HEK293T (cell line): ENCODE measurements at regions not wholly inside any gene's neighbourhood (a gene's known extent, or its start where the extent isn't known, plus 50 kb on each side); places are given as distances from the start of the nearest gene placed in this dataset.

Experiments used
- ARNT ChIP-seq: fragments of 450-650 bp; IDR thresholded peaks from 2 replicates; pipeline ENCODE4 v1.6.1; 2017; ENCODE audit warnings: mild to moderate bottlenecking
- BHLHE40 ChIP-seq: fragments of 450-650 bp; IDR thresholded peaks from 2 replicates; pipeline ENCODE4 v1.6.1; 2016; ENCODE audit warnings: mild to moderate bottlenecking, moderate library complexity, borderline replicate concordance
- ELF4 ChIP-seq: fragments of 450-650 bp; IDR thresholded peaks from 2 replicates; pipeline ENCODE4 v1.6.1; 2017; ENCODE audit warnings: antibody characterized with exemption
- FOXK2 ChIP-seq: fragments of 450-650 bp; IDR thresholded peaks from 2 replicates; pipeline ENCODE4 v1.6.1; 2016; ENCODE audit warnings: mild to moderate bottlenecking
- FOXM1 ChIP-seq: fragments of 450-650 bp; IDR thresholded peaks from 2 replicates; pipeline ENCODE4 v1.6.1; 2017; ENCODE audit warnings: mild to moderate bottlenecking, borderline replicate concordance
- HDGF ChIP-seq: fragments of 450-650 bp; IDR thresholded peaks from 2 replicates; pipeline ENCODE4 v1.6.1; 2017; ENCODE audit warnings: antibody characterized with exemption, borderline replicate concordance
- LEF1 ChIP-seq: fragments of 450-650 bp; IDR thresholded peaks from 2 replicates; pipeline ENCODE4 v1.6.1; 2017; ENCODE audit warnings: mild to moderate bottlenecking, borderline replicate concordance
- NFRKB ChIP-seq: fragments of 450-650 bp; IDR thresholded peaks from 2 replicates; pipeline ENCODE4 v1.6.1; 2016; ENCODE audit warnings: mild to moderate bottlenecking, moderate library complexity
- PKNOX1 ChIP-seq: fragments of 450-650 bp; IDR thresholded peaks from 2 replicates; pipeline ENCODE4 v1.6.1; 2016
- SP1 ChIP-seq: fragments of 450-650 bp; IDR thresholded peaks from 2 replicates; pipeline ENCODE4 v1.6.1; 2017
- SUZ12 ChIP-seq: fragments of 450-650 bp; IDR thresholded peaks from 2 replicates; pipeline ENCODE4 v1.6.1; 2016; ENCODE audit warnings: mild to moderate bottlenecking
- TARDBP ChIP-seq: fragments of 450-650 bp; IDR thresholded peaks from 2 replicates; pipeline ENCODE4 v1.6.1; 2016

GRCh38 chr10:128380946-128381345 lies 254.7 kb upstream of the MKI67 start:
- TF ChIP-seq PKNOX1, result no peak
- TF ChIP-seq NFRKB, result no peak
- no peak for TF ChIP-seq FOXM1
- TF ChIP-seq SP1, result no peak
- no peak for TF ChIP-seq HDGF
- no peak for TF ChIP-seq LEF1
- TF ChIP-seq ELF4, result no peak
- TF ChIP-seq BHLHE40, result no peak
- no peak for TF ChIP-seq ARNT
- no peak for TF ChIP-seq TARDBP
- TF ChIP-seq FOXK2, result no peak
- TF ChIP-seq SUZ12, result no peak
